AG04450 (cell line): ENCODE measurements at regions not wholly inside any gene's neighbourhood (a gene's known extent, or its start where the extent isn't known, plus 50 kb on each side); places are given as distances from the start of the nearest gene placed in this dataset.

Source experiments
- CTCF ChIA-PET: fragments of 300-600, 350-600 bp; formaldehyde crosslinking; extraction: SDS; loops from one replicate; lab custom pipeline; 2022; ENCODE audit warnings: antibody characterized with exemption, inconsistent platforms; lab: Charles Lee
- POLR2A ChIA-PET: fragments of 350-600 bp; formaldehyde crosslinking; extraction: SDS; loops from one replicate; lab custom pipeline; 2021; ENCODE audit warnings: antibody characterized with exemption, inconsistent platforms; lab: Yijun Ruan, JAX
- DNase-seq: peaks from one replicate; pipeline ENCODE4 v3.0.0-alpha.2; 2011; ENCODE audit warnings: low read depth, low spot score
- H3K27ac ChIP-seq: one replicate; pipeline ENCODE4 v1.5.1; 2012; ENCODE audit warnings: low read depth, low read length, control low read depth
- H3K27me3 ChIP-seq: one replicate; pipeline ENCODE4 v1.6.0; 2012; ENCODE audit warnings: low read length; ENCODE audit not compliant: control insufficient read depth, insufficient read depth
- H3K4me3 ChIP-seq: 2 replicates; pipeline ENCODE4 v1.5.1; 2011; ENCODE audit warnings: mild to moderate bottlenecking, low read depth, low read length, control low read depth
- H3K9me3 ChIP-seq: 2 replicates; pipeline ENCODE4 v1.5.1; 2012; ENCODE audit warnings: low read length; ENCODE audit not compliant: control insufficient read depth, insufficient read depth
- TF ChIP-seq, protein P1 (sequence below): IDR thresholded peaks from 2 replicates; pipeline ENCODE4 v1.5.1; 2011; ENCODE audit warnings: low read depth, low read length, control low read depth, inconsistent platforms

DNA sequence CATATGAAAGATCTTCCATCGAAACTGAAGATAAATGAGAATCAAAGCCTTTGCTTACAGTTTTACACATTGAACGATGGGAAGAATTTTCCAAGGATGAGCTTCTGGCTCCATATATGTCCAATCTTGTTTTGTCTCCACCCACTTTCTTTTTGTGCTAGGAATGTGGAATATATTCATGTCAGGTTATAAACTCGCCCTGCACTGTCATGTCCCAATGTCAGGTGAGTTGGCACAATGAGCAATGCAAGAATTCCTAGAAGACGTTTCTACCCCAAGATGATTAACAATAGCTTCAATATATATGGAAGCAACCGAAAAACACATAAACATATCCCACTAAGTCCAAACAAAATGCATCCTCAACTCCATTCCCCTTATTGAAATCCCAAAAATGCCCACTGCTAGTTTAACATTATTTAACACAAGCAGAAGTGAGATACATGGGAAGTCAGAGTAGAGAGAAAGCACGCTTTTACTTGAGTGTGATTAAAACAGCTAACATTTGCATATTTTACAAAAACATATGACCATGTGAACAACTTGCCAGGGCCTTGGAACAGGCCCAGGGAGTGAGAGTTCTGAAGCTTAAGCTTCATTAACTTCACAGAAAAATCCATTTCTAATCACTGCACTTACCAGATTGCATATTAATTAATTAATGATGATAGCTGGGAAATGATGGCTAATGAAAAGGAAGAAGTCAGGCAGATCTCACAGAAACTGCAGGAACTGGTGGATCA lies 233.9 kb downstream of the GXYLT1 start:
- Histone ChIP-seq H3K9me3 (no peaks in the 10 kb centered on the region), H3K27ac (no peak overlapping the region), H3K4me3 (no peak overlapping the region), H3K27me3 (no peaks in the 10 kb centered on the region)
- DNase-seq = no peak
- POLR2A ChIA-PET = no interaction called here
- TF ChIP-seq, protein P1, sequence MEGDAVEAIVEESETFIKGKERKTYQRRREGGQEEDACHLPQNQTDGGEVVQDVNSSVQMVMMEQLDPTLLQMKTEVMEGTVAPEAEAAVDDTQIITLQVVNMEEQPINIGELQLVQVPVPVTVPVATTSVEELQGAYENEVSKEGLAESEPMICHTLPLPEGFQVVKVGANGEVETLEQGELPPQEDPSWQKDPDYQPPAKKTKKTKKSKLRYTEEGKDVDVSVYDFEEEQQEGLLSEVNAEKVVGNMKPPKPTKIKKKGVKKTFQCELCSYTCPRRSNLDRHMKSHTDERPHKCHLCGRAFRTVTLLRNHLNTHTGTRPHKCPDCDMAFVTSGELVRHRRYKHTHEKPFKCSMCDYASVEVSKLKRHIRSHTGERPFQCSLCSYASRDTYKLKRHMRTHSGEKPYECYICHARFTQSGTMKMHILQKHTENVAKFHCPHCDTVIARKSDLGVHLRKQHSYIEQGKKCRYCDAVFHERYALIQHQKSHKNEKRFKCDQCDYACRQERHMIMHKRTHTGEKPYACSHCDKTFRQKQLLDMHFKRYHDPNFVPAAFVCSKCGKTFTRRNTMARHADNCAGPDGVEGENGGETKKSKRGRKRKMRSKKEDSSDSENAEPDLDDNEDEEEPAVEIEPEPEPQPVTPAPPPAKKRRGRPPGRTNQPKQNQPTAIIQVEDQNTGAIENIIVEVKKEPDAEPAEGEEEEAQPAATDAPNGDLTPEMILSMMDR = no peak
- CTCF ChIA-PET = interaction anchor here (0.8 kb wide), 1 partner anchor 114 kb away, joined by 4 read pairs; no protein-coding TSS in a partner anchor

GRCh38 chr12:41908206-41908605 lies 236.5 kb downstream of the GXYLT1 start:
- no peak for DNase-seq
- H3K27ac ChIP-seq = no peak overlapping the region
- no peaks in the 10 kb centered on the region for H3K9me3 ChIP-seq
- no peaks in the 10 kb centered on the region for H3K27me3 ChIP-seq
- no peak overlapping the region for H3K4me3 ChIP-seq
- ChIA-PET CTCF (no interaction called here), POLR2A (no interaction called here)
- TF ChIP-seq, protein P1 = no peak

DNA sequence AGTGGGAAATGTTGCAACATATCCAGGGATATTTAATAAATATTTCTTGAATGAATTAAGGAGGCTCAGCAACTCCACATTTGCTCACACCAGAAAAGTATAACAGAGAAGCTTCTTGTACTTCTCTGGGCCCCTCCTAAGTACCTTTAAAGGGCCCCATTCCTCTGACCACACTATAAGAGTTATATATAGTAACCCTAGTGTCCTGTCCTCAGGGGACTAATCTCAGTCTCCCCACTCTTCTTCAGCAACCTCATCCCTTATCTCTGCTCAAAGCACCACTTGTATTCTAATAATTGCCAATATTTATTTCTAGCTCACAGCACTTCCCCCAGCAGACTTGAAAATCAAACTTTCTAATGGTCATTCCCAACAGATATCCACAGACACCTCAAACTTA lies 237.1 kb downstream of the GXYLT1 start:
- ChIA-PET POLR2A (no interaction called here), CTCF (no interaction called here)
- no peaks in the 10 kb centered on the region for H3K9me3 ChIP-seq
- H3K27ac ChIP-seq = no peak overlapping the region
- no peaks in the 10 kb centered on the region for H3K27me3 ChIP-seq
- no peak for DNase-seq
- TF ChIP-seq, protein P1 = no peak
- no peak overlapping the region for H3K4me3 ChIP-seq

- TF ChIP-seq, protein P1 = no peak
- H3K9me3 ChIP-seq = no peaks in the 10 kb centered on the region
- H3K4me3 ChIP-seq = no peak overlapping the region
- no peaks in the 10 kb centered on the region for H3K27me3 ChIP-seq
- no peak for DNase-seq
- ChIA-PET CTCF (no interaction called here), POLR2A (no interaction called here)
- H3K27ac ChIP-seq = no peak overlapping the region
These were observed 237.7 kb downstream of the GXYLT1 start for GRCh38 chr12:41907021-41907420.

GRCh38 chr12:41905759-41906297 lies 238.8 kb downstream of the GXYLT1 start:
- POLR2A ChIA-PET = interaction anchor here (0.6 kb wide), 1 partner anchor 280 kb away, joined by 3 read pairs; no protein-coding TSS in a partner anchor

More at GRCh38 chr12:41905759-41906297, 238.8 kb downstream of the GXYLT1 start:
- CTCF ChIA-PET = no interaction called here
- no peak for DNase-seq
- Histone ChIP-seq H3K27me3 (no peaks in the 10 kb centered on the region), H3K27ac (no peak overlapping the region), H3K4me3 (no peak overlapping the region), H3K9me3 (no peaks in the 10 kb centered on the region)
- TF ChIP-seq, protein P1 = no peak
